ENCODE measurements at regions not wholly inside any gene's neighbourhood (a gene's known extent, or its start where the extent isn't known, plus 50 kb on each side); places are given as distances from the start of the nearest gene placed in this dataset.

DNA sequence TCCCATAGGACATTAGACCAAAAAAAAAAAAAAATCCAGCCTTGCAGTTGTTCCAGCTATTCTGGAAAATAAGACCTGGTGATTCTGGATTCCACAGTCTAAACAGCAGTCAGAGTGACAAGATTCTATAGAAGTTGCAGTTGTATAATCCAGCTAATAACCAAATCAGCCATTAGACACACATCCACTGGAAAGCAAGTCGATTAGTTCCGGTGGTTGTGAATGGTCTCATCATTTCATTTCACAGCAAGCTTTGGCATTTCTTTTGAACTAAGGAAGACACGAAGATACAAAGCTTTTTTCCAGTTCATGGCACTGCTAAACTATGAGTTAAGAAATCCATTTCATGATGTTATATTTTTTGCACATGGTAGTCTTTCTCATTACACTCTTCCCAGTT is 54.4 kb upstream of the FAM89A start:
- no peaks in the 10 kb centered on the region for H3K36me3 ChIP-seq (ENCODE audit: control insufficient read depth in 3 of 3, insufficient read depth in 3 of 3, low read length in 3 of 3)
- H3K27me3 ChIP-seq (ENCODE audit: control insufficient read depth in 3 of 3, insufficient read depth in 3 of 3, low read length in 3 of 3): peaks cover 0 to 3% (median 2%) of the 10 kb centered on the region in 3 donors
- no peak overlapping the region for H3K4me3 ChIP-seq (ENCODE audit: low read length in 3 of 3)
- no peak overlapping the region for H3K27ac ChIP-seq (ENCODE audit: low read depth, low read length)
- peaks cover 2 to 4% (median 3%) of the 10 kb centered on the region in 3 donors for H3K4me1 ChIP-seq (ENCODE audit: control insufficient read depth in 3 of 3, insufficient read depth in 3 of 3, low read length in 3 of 3)
- no peak overlapping the region for H3K9ac ChIP-seq (ENCODE audit: low read depth in 1 of 3, low read length in 3 of 3)
- no peaks in the 10 kb centered on the region for H3K9me3 ChIP-seq (ENCODE audit: control insufficient read depth in 3 of 3, low read length in 3 of 3)

DNA sequence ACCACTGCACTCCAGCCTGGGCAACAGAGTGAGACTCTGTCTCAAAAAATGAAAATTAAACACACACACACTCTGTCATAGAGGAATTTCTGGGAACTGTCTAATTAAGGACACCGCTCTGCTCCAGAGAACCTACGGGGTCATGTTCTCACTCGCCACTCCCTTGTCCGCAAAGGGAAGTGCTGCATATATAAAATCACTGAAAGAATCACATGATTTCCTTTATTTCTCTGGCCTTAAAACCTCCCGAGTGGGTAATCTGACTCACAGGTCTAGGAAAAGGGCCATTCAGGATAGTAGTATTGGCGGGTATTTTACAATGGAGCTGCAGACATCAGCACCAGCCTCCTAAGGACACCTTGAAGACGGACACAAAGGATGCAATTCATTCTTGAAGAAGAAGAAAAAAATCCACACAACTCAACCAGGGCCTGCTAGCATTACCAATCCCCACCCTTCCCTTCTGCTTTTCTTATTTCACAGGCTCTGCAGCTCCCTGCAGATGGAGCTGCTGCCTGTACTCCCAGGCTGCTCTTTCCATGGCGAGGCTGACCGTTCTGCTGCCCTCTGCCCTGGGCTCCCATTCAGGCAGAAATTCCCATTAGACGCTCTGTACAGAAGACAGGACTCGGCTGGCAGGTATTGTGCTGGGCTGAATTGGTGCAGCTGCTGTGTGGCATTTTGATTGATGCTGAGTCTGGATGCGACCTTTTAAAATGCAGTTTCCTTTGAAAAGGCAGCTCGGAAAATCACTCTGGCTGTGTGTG is 53.3 kb upstream of the FAM89A start:
- Histone ChIP-seq H3K27ac (ENCODE audit: low read depth, low read length) (no peak overlapping the region), H3K4me3 (ENCODE audit: low read length in 3 of 3) (no peak overlapping the region), H3K9ac (ENCODE audit: low read depth in 1 of 3, low read length in 3 of 3) (no peak overlapping the region), H3K9me3 (ENCODE audit: control insufficient read depth in 3 of 3, low read length in 3 of 3) (no peaks in the 10 kb centered on the region), H3K4me1 (ENCODE audit: control insufficient read depth in 3 of 3, insufficient read depth in 3 of 3, low read length in 3 of 3) (peaks cover 2 to 4% (median 3%) of the 10 kb centered on the region in 3 donors), H3K27me3 (ENCODE audit: control insufficient read depth in 3 of 3, insufficient read depth in 3 of 3, low read length in 3 of 3) (peaks cover 0 to 3% (median 2%) of the 10 kb centered on the region in 3 donors), H3K36me3 (ENCODE audit: control insufficient read depth in 3 of 3, insufficient read depth in 3 of 3, low read length in 3 of 3) (no peaks in the 10 kb centered on the region)

DNA sequence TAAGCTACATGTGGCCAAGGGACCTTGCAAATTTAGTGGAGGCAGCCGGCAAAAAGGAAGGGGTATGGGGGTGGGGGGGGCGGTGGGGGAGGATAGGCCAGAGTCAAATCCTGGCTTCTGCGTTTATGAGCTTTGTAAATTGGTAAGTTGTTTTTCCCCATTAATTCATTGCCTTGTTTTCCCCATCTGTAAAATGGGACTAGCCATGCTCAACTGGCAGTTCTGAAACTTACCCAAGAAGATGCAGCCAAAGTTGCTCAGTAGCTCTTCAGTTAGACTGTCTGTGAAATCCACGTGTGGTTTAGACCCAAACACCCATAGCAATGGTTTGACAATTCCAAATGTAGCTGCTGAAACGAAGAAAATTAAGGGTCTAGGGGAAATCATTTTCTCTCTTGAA is 52.3 kb upstream of the FAM89A start:
- H3K36me3 ChIP-seq (ENCODE audit: control insufficient read depth in 3 of 3, insufficient read depth in 3 of 3, low read length in 3 of 3): no peaks in the 10 kb centered on the region
- H3K9ac ChIP-seq (ENCODE audit: low read depth in 1 of 3, low read length in 3 of 3): no peak overlapping the region
- H3K27me3 ChIP-seq (ENCODE audit: control insufficient read depth in 3 of 3, insufficient read depth in 3 of 3, low read length in 3 of 3): peaks cover 0 to 3% (median 2%) of the 10 kb centered on the region in 3 donors
- H3K27ac ChIP-seq (ENCODE audit: low read depth, low read length): no peak overlapping the region
- peaks cover 2 to 4% (median 3%) of the 10 kb centered on the region in 3 donors for H3K4me1 ChIP-seq (ENCODE audit: control insufficient read depth in 3 of 3, insufficient read depth in 3 of 3, low read length in 3 of 3)
- no peaks in the 10 kb centered on the region for H3K9me3 ChIP-seq (ENCODE audit: control insufficient read depth in 3 of 3, low read length in 3 of 3)
- H3K4me3 ChIP-seq (ENCODE audit: low read length in 3 of 3): no peak overlapping the region

DNA sequence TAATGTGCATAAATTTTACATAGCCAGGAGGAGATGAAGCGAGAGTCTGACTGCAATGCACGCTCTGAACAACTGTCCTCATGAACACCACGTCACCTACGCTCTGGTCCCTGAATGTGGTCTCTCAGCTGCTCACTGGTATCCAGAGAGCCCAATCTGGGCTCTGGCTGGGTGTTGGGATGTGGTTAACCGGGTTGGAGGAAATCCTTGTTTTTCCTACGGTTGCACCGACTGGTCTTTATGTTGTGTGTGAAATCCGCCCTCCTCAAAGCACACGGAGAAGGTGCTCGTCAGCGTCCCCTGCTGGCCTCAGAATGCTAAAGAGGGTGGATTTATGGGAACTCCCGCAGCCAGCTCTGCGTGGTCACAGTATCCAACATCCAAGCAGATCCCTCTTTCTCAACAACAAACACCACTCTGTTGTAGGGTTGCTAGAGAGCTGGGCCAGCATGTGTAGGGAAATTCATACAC is 51.8 kb upstream of the FAM89A start:
- H3K9me3 ChIP-seq (ENCODE audit: control insufficient read depth in 3 of 3, low read length in 3 of 3): no peaks in the 10 kb centered on the region
- peaks cover 0 to 3% (median 2%) of the 10 kb centered on the region in 3 donors for H3K27me3 ChIP-seq (ENCODE audit: control insufficient read depth in 3 of 3, insufficient read depth in 3 of 3, low read length in 3 of 3)
- H3K4me1 ChIP-seq (ENCODE audit: control insufficient read depth in 3 of 3, insufficient read depth in 3 of 3, low read length in 3 of 3): peaks cover 2 to 4% (median 3%) of the 10 kb centered on the region in 3 donors
- no peak overlapping the region for H3K4me3 ChIP-seq (ENCODE audit: low read length in 3 of 3)
- H3K36me3 ChIP-seq (ENCODE audit: control insufficient read depth in 3 of 3, insufficient read depth in 3 of 3, low read length in 3 of 3): no peaks in the 10 kb centered on the region
- H3K9ac ChIP-seq (ENCODE audit: low read depth in 1 of 3, low read length in 3 of 3): no peak overlapping the region
- no peak overlapping the region for H3K27ac ChIP-seq (ENCODE audit: low read depth, low read length)

DNA sequence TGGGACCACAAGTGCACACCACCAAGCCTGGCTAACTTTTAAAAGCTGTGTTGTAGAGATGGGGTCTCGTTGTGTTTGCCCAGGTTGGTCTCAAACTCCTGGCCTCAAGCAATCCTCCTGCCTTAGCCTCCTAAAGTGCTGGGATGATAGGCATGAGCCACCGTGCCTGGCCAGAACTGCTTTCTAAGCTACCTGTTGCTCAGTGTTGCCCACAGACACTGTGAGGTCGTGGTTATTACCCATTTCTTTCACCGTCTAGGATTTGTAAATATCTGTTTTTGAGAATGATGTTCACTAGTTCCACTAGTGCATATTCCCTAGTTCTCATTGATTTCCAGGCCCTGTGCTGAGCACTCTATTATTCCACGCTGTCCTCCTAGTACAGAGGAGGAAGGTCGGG is 51.4 kb upstream of the FAM89A start:
- peaks cover 0 to 3% (median 2%) of the 10 kb centered on the region in 3 donors for H3K27me3 ChIP-seq (ENCODE audit: control insufficient read depth in 3 of 3, insufficient read depth in 3 of 3, low read length in 3 of 3)
- H3K9ac ChIP-seq (ENCODE audit: low read depth in 1 of 3, low read length in 3 of 3): no peak overlapping the region
- H3K27ac ChIP-seq (ENCODE audit: low read depth, low read length): no peak overlapping the region
- H3K36me3 ChIP-seq (ENCODE audit: control insufficient read depth in 3 of 3, insufficient read depth in 3 of 3, low read length in 3 of 3): no peaks in the 10 kb centered on the region
- no peaks in the 10 kb centered on the region for H3K9me3 ChIP-seq (ENCODE audit: control insufficient read depth in 3 of 3, low read length in 3 of 3)
- no peak overlapping the region for H3K4me3 ChIP-seq (ENCODE audit: low read length in 3 of 3)
- H3K4me1 ChIP-seq (ENCODE audit: control insufficient read depth in 3 of 3, insufficient read depth in 3 of 3, low read length in 3 of 3): peaks cover 2 to 4% (median 3%) of the 10 kb centered on the region in 3 donors

All from skeletal muscle tissue (tissue), 3 donors.